ENCODE measurements at regions not wholly inside any gene's neighbourhood (a gene's known extent, or its start where the extent isn't known, plus 50 kb on each side); places are given as distances from the start of the nearest gene placed in this dataset.
"Not testable (repeated sequence)": the region's sequence is repeated elsewhere in the genome, so short reads cannot be mapped to it uniquely, and the experiment has no call there.

DNA sequence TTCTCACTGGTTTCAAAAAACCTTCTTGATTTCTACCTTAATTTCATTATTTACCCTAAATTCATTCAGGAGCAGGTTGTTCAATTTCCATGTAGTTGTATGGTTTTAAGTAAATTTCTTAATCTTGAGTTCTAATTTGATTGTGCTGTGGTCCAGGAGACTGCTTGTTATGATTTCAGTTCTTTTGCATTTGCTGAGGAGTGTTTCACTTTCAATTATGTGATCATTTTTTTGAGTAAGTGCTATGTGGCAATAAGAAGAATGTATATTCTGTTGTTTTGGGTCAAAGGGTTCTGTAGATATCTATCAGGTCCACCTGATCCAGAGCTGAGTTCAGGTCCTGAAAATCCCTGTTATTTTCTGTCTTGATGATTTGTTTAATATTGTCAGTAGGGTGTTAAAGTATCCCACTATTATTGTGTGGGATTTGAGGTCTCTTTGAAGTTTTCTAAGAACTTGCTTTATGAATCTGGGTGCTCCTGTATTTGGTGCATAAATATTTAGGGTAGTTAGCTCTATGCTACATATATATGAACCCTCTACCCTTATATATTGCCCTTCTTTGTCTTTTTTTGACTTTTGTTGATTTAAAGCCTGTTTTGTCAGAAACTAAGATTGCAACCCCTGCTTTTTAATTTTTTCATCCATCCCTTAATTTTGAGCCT lies 158.4 kb upstream of the TPRG1 start:
- POLR2A ChIA-PET: no interaction called here
- intact Hi-C loops (cut with micrococcal nuclease): no loop called here
- H3K27me3 Mint-ChIP-seq: peaks cover 5% of the 10 kb centered on the region
- no peaks in the 10 kb centered on the region for H3K36me3 Mint-ChIP-seq (ENCODE audit: low read depth)
- no peak overlapping the region for H3K27ac Mint-ChIP-seq
- TF ChIP-seq, protein P1, sequence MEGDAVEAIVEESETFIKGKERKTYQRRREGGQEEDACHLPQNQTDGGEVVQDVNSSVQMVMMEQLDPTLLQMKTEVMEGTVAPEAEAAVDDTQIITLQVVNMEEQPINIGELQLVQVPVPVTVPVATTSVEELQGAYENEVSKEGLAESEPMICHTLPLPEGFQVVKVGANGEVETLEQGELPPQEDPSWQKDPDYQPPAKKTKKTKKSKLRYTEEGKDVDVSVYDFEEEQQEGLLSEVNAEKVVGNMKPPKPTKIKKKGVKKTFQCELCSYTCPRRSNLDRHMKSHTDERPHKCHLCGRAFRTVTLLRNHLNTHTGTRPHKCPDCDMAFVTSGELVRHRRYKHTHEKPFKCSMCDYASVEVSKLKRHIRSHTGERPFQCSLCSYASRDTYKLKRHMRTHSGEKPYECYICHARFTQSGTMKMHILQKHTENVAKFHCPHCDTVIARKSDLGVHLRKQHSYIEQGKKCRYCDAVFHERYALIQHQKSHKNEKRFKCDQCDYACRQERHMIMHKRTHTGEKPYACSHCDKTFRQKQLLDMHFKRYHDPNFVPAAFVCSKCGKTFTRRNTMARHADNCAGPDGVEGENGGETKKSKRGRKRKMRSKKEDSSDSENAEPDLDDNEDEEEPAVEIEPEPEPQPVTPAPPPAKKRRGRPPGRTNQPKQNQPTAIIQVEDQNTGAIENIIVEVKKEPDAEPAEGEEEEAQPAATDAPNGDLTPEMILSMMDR (IDR thresholded peaks at IDR 0.05): no peak
- CTCF ChIA-PET: no interaction called here
- H3K4me3 Mint-ChIP-seq: no peak overlapping the region
- H3K4me1 Mint-ChIP-seq: no peaks in the 10 kb centered on the region
- ATAC-seq (ENCODE audit: low read depth) (no peak), DNase-seq (no peak)
- peaks cover 3% of the 10 kb centered on the region for H3K9me3 Mint-ChIP-seq

DNA sequence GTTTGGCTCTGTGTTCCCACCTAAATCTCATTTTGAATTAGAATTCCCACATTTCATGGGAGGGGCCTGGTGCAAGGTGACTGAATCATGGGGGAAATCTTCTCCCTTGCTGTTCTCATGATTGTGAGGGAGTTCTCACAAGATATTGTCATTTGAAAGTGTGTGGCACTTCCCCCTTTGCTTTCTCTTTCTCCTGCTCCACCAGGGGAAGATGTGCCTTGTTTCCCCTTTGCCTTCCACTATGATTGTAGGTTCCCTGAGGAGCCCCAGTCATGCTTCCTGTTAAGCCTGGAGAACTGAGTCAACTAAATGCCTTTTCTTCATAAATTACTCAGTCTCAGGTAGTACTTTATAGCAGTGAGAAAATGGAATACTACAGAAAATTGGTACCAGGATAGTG lies 157.2 kb upstream of the TPRG1 start:
- ATAC-seq (ENCODE audit: low read depth): no peak
- no peak overlapping the region for H3K4me3 Mint-ChIP-seq
- H3K27ac Mint-ChIP-seq: no peak overlapping the region
- H3K36me3 Mint-ChIP-seq (ENCODE audit: low read depth): no peaks in the 10 kb centered on the region
- DNase-seq: no peak
- CTCF ChIA-PET: no interaction called here
- H3K4me1 Mint-ChIP-seq: no peaks in the 10 kb centered on the region
- TF ChIP-seq, protein P1 (IDR thresholded peaks at IDR 0.05): no peak
- POLR2A ChIA-PET: no interaction called here
- peaks cover 5% of the 10 kb centered on the region for H3K27me3 Mint-ChIP-seq
- intact Hi-C loops (cut with micrococcal nuclease): no loop called here
- H3K9me3 Mint-ChIP-seq: peaks cover 3% of the 10 kb centered on the region

DNA sequence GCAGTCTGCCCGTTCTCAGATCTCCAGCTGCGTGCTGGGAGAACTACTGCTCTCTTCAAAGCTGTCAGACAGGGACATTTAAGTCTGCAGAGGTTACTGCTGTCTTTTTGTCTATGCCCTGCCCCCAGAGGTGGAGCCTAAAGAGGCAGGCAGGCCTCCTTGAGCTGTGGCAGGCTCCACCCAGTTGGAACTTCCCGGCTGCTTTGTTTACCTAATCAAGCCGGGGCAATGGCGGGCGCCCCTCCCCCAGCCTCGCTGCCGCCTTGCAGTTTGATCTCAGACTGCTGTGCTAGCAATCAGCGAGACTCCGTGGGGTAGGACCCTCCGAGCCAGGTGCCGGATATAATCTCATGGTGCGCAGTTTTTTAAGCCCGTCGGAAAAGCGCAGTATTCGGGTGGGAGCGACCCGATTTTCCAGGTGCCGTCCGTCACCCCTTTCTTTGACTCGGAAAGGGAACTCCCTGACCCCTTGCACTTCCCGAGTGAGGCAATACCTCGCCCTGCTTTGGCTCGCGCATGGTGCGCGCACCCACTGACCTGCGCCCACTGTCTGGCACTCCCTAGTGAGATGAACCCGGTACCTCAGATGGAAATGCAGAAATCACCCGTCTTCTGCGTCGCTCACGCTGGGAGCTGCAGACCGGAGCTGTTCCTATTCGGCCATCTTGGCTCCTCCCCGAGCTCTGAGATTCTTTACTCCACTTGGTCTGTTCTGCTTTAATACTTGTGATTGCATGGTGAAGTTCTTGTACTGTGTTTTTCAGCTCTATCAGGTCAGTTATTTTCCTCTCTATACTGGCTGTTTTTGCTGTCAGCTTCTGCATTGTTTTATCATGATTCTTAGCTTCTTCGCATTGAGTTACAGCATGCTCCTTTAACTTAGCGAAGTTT lies 148.9 kb upstream of the TPRG1 start:
- ATAC-seq (ENCODE audit: low read depth); DNase-seq; POLR2A ChIA-PET; H3K4me3 Mint-ChIP-seq; H3K9me3 Mint-ChIP-seq; H3K27ac Mint-ChIP-seq; intact Hi-C loops (cut with micrococcal nuclease); H3K4me1 Mint-ChIP-seq; H3K36me3 Mint-ChIP-seq (ENCODE audit: low read depth); CTCF ChIA-PET: not testable (repeated sequence)
- peaks cover 11% of the 10 kb centered on the region for H3K27me3 Mint-ChIP-seq

DNA sequence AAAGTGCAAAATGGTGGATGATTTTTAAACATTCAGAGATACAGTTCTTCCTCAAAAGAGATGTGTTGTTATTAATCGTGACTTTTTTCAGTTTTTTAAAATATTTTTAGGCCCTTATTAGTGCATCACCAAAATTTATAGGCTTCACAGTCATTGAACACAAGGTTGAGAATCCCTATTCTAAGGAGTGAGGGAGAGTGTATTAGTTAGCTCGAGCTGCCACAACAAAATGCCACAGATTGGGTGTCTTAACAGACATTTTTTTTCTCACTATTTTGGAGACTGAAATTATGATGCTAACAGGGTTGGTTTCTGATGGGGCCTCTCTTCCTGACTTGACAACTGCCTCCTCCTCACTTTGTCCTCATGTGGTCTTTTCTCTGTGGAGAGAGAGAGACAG lies 145.9 kb upstream of the TPRG1 start:
- CTCF ChIA-PET: no interaction called here
- POLR2A ChIA-PET: no interaction called here
- DNase-seq (no peak), ATAC-seq (ENCODE audit: low read depth) (no peak)
- Mint-ChIP-seq H3K27ac (no peak overlapping the region), H3K4me1 (no peaks in the 10 kb centered on the region), H3K27me3 (peaks cover 15% of the 10 kb centered on the region), H3K36me3 (ENCODE audit: low read depth) (no peaks in the 10 kb centered on the region), H3K9me3 (no peaks in the 10 kb centered on the region), H3K4me3 (no peak overlapping the region)
- intact Hi-C loops (cut with micrococcal nuclease): no loop called here
- TF ChIP-seq, protein P1 (IDR thresholded peaks at IDR 0.05): no peak

DNA sequence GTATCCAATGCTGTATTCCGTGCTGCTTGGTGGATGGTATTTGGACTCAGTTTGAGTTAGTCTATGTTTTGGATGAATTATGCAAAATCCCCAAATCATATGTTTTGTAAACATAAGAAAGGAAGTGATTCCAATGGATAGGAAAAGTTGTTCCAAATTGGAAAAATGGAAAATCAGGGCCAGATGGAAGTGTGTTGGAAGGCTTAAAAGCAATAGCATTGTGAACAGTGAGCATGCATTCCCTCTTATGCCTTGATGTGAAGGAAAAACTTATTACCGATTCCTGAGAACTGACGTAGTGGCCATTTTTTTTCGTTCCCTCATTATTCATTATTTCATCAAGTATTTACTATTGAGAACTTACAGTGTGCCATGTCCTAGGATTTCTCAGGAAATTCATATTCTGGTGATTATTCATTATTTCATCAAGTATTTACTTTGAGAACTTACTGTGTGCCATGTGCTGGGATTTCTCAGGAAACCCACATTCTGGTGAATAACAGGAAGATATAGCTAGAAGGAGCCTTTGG lies 144.1 kb upstream of the TPRG1 start:
- H3K27ac Mint-ChIP-seq: no peak overlapping the region
- H3K27me3 Mint-ChIP-seq: peaks cover 15% of the 10 kb centered on the region
- ChIA-PET CTCF (no interaction called here), POLR2A (no interaction called here)
- DNase-seq (no peak), ATAC-seq (ENCODE audit: low read depth) (no peak)
- TF ChIP-seq, protein P1 (IDR thresholded peaks at IDR 0.05): no peak
- no peaks in the 10 kb centered on the region for H3K9me3 Mint-ChIP-seq
- intact Hi-C loops (cut with micrococcal nuclease): no loop called here
- H3K36me3 Mint-ChIP-seq (ENCODE audit: low read depth): no peaks in the 10 kb centered on the region
- H3K4me1 Mint-ChIP-seq: no peaks in the 10 kb centered on the region
- no peak overlapping the region for H3K4me3 Mint-ChIP-seq
